OCI-M1 (cell line): ENCODE measurements at regions not wholly inside any gene's neighbourhood (a gene's known extent, or its start where the extent isn't known, plus 50 kb on each side); places are given as distances from the start of the nearest gene placed in this dataset.
A peak's percentile ranks its signal among the peaks of the same experiment; 100 is the strongest.
"Not testable (repeated sequence)": the region's sequence is repeated elsewhere in the genome, so short reads cannot be mapped to it uniquely, and the experiment has no call there.

Experiments used
- DNase-seq: peaks from one replicate; lab custom pipeline; 2025; lab: John Stamatoyannopoulos, UW

DNA sequence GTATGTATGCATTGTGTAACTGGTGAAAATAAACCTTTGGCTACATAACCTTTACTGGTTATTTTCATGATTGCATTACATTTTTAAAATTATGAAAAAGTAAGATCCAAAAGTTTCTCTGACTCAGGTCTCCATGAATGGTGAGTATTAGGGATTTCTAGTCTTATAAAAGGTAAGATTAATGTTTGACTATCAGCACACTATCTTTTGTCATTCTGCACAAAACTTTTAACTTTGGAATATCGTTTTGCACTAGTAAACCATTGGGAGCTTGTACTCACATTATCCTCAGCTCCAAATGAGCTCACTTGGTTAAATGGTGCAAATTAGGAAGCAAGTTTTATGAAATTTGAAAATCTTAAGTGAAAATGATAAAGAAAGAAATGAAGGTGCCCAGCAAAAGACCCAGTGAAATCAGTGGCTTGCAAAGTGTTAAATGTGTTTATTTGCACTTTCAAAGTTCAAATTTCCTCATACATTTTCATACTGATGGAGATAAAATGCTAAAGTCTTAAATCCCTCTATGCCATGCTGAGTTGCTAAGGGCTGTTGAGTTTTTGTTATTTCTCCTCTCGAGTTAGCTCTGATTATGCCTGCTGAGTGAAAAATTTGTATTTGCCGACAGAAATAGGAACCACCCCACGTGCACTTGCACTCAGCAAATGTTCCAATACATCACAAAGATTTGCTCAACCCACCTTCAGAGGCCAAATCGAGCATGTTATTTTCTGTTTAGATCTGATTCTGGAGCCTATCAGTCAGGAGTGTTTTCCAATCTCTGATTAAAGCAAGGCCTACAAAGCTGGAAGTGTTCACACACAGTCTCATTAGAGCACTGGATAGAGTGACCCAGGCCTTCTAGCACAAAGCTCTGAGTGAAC, 885.7 kb downstream of the NR2F1-AS1 start:
- DNase-seq, result no peak

DNA sequence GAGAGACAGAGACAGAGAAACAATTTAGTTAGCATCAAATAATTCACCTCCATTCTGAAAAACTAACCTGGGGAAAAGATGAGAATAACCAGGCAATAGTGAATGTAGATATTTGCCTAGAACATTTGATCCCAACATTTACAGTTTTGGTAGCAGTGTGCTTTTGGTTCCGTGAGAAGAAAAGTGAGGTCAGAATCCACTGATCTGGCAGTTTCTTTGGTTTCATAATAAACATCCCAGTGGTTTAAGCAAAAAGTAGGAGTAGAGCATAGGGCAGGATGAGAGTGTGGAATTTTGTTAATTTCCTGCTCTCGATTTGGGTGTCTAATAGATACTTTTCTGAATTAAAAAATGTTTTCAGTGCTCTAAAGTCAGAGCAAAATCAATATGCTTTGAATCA, 887.0 kb downstream of the NR2F1-AS1 start:
- no peak for DNase-seq

DNA sequence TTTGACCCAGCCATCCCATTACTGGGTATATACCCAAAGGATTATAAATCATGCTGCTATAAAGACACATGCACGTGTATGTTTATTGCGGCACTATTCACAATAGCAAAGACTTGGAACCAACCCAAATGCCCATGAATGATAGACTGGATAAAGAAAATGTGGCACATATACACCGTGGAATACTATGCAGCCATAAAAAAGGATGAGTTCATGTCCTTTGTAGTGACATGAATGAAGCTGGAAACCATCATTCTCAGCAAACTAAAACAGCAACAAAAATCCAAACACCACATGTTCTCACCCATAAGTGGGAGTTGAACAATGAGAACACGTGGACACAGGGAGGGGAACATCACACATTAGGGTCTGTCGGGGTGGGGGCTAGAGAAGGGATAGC, 889.1 kb downstream of the NR2F1-AS1 start:
- not testable (repeated sequence) for DNase-seq

- DNase-seq, result peak; percentile 76
Measured at GRCh38 chr5:92687821-92688722, 892.9 kb downstream of the NR2F1-AS1 start.

DNA sequence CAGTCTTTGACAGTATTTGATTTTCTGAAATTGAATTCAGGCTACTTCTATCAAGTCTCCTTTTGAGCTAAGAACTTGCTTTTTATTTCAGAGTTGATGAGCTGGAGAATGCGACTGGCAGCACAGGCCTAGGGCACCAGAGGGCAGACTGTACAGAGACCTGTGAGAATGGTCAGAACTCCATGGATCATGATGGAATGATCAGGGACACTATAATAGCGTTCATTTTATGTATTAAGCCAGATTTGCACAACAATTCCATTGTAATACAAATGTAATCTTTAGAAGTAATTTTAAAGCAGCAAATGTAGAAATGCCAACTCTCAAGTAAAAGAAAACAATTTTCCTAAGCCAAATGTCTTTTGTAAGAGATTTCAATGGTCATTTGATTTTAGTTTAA, 902.4 kb downstream of the NR2F1-AS1 start:
- DNase-seq, result peak; percentile 11

DNA sequence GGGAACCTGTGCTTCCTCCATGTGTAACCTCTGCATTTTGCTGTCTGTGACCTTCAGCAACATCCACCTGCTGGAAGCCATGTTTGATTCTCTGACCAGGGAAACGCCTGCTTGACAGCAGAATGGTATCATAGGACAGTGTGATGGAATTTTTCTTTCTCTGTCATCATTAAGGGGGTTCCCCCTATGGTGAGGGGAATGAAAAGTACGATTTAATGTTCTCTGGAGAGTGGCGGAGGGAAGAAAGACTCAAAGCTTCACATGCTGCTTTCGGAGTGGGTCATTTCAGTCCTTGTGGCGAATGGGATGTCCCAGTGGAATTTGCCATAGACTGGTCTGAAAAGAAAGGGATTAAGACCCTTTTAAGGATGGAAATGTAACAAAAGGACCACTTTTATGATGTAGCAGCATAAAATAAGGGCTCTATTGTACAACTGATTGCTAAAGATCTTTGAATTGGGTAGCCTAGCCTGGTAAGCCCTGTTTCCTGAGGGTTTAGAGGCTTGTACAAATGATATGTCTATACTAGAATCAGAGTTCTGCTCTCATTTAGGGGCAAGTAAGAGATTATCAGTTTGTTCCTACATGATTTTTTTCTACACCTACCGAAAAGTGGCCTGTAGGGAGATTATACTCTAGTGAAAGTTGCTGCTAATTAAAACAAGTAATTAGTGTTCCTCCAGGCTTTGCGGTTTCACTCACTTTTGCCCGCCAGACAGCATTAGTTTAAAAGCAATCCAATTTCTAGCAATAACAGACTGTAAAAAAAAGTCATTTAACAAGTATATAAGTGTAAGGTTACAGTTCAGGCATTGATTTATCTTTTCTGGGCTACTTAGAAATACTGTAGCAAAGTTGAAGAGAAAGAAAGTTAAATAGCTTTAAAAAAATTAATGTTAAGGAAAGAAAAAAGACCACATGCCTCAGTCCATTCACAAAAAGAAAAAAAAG, 904.5 kb downstream of the NR2F1-AS1 start:
- DNase-seq, result no peak

DNA sequence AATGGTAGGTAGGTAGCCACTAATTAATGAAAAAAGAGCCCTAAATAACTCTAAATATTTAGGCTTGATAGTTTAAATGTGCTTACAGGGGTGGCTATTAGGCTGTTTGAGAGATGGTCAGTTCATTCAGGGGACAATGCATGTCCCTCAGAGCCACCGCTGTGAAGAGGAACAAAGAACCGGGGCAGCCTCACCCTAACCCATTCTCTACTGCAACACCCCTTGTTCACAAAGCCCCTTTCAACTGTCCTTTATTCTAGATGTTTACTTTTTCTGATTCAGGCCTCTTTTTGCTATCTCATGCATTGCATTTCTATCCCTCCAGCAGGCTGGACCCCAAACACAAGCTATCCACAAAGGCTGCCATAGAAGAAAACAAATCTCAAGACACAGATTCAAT, 906.7 kb downstream of the NR2F1-AS1 start:
- no peak for DNase-seq

GRCh38 chr5:92665506-92665905, 915.5 kb downstream of the NR2F1-AS1 start:
- DNase-seq, result no peak

GRCh38 chr5:92662741-92663140, 918.3 kb downstream of the NR2F1-AS1 start:
- no peak for DNase-seq

- DNase-seq, result no peak
Measured at GRCh38 chr5:92659246-92659645, 921.8 kb downstream of the NR2F1-AS1 start.

GRCh38 chr5:92654601-92655000, 926.4 kb downstream of the NR2F1-AS1 start:
- not testable (repeated sequence) for DNase-seq

GRCh38 chr5:92653730-92654461, 927.1 kb downstream of the NR2F1-AS1 start:
- DNase-seq, result no peak

GRCh38 chr5:92652756-92653155, 928.3 kb downstream of the NR2F1-AS1 start:
- no peak for DNase-seq

DNA sequence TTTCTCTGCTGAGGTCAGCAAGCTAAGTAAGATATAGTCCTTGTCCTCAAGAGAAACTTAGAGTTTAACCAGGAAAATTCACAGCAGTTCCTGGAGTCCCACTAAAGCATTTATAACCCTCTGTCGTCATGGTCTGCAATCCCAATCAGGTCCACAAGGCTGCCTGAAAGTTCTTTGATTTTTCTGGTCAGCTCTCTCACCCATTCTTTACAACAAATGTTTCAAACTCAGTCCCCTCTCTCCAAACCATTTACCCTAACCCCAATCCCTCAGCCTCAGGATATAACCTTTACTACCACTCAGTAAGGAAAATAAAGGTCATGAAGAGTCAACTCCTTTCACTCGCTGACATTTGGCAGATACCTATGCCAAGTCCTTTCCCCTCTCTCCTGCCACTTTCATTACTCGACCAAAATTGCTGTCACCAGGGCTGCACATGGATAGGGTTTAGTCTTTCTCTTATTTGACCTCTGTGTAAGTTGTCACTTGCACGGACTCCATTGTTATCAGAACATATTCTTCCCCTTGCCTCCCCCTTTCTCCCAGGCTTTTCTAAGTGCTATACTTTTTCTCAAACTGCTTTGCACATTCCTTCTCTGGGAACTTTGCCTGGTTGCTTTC, 936.6 kb downstream of the NR2F1-AS1 start:
- no peak for DNase-seq

DNA sequence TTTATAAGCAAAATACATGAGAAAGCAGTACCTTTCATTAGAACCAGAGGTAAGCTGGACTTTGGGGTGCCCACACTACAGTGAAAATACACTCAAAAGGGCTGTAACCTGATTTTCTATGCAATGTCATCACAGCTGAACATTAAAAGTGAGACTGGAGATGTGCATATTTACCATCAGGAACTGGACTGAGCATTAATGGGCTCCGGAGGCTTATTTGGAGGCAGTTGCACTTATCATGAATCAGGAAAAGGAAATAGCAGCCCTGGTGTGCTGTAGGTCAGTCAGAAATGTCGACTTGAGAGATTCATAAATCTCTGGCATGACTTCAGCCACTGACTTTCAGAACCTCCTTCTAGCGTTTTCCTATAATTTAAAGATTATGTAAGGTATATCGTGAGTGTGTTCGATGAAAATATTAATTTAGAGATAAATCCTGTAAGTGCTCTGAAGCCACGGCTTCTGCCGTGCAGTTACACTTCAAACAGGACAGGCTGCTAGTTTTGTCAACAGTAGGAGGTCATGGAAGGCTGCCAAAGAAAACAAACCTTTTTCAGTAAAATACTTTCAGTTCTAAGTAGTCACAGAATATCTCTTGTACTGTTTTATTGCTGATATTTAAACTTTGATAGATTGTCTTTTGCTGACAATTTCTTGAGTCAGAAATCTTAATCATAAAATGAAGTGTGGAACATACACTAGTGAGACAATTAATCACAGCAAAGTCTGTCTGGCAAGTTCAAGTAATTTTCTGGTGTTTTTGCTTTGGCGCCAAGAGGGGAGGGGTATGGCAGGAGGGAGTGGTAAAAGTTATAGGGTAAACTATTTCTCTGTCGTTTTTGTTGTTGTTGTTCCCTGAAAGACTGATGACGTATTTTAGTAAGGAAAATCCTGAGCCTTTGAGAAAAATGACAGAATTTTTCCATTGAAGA, 939.7 kb downstream of the NR2F1-AS1 start:
- peak; percentile 52 for DNase-seq

- no peak for DNase-seq
Measured at GRCh38 chr5:92640340-92640739, 940.7 kb downstream of the NR2F1-AS1 start.

- DNase-seq, result no peak
Measured at GRCh38 chr5:92637960-92638359, 943.1 kb downstream of the NR2F1-AS1 start.

GRCh38 chr5:92637247-92637646, 943.8 kb downstream of the NR2F1-AS1 start:
- DNase-seq, result no peak

DNA sequence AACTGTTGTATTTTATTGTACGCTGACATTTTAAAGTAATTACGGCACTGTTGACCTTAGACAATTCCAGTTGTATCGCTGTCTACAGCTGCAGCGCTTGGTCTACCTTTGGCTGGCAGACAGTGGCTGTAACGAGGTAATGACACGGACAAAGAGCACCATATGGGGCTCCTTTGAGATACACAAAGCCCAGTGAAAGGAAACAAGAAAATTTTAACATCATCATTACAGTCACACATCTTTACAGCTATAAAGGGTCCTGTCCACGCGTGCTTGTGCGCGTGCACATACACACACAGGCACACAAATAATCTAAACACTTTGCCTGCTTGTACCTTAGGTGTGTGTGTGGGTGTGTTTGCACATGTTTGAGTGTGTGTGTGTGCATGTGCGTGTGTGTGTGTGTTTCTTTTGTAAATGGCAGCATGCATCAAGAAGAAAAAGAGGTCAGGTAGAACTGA, 946.0 kb downstream of the NR2F1-AS1 start:
- DNase-seq, result no peak
